Activated naive CD4-positive, alpha-beta T cell treated with anti-CD3 and anti-CD28 coated beads, Interleukin-2, amount 50 U/mL, for 72 hours (primary cell): ENCODE measurements at regions not wholly inside any gene's neighbourhood (a gene's known extent, or its start where the extent isn't known, plus 50 kb on each side); places are given as distances from the start of the nearest gene placed in this dataset.
A peak's percentile ranks its signal among the peaks of the same experiment; 100 is the strongest.
"Not testable (repeated sequence)": the region's sequence is repeated elsewhere in the genome, so short reads cannot be mapped to it uniquely, and the experiment has no call there.

Source experiments
- ATAC-seq, 2 donors: fragments of 150-1000 bp; cut with Tn5 transposase; 2 replicates each; pipeline ENCODE4 v1.10.0; 2021; ENCODE audit warnings: mild to moderate bottlenecking in 2 of 2, moderate library complexity in 2 of 2
- DNase-seq, 2 donors: peaks; one replicate each; pipeline ENCODE4 v3.0.0; 2021 to 2022; ENCODE audit warnings: low spot score in 2 of 2
- H3K27ac Mint-ChIP-seq, 2 donors: one replicate each; pipeline ENCODE4 v1.8.0; 2022; ENCODE audit warnings: mild to moderate bottlenecking in 2 of 2, mixed read lengths in 2 of 2
- H3K36me3 Mint-ChIP-seq, 2 donors: one replicate each; pipeline ENCODE4 v1.8.0; 2022; ENCODE audit warnings: mixed read lengths in 2 of 2
- H3K9me3 Mint-ChIP-seq, 2 donors: one replicate each; pipeline ENCODE4 v1.8.0; 2022; ENCODE audit warnings: mixed read lengths in 2 of 2

GRCh38 chr2:172264820-172265219 lies 162.1 kb upstream of the DLX2 start:
- H3K9me3 Mint-ChIP-seq, result peaks cover 0 to 11% of the 10 kb centered on the region in 2 donors
- not testable (repeated sequence) for ATAC-seq, DNase-seq, H3K27ac Mint-ChIP-seq, H3K36me3 Mint-ChIP-seq

DNA sequence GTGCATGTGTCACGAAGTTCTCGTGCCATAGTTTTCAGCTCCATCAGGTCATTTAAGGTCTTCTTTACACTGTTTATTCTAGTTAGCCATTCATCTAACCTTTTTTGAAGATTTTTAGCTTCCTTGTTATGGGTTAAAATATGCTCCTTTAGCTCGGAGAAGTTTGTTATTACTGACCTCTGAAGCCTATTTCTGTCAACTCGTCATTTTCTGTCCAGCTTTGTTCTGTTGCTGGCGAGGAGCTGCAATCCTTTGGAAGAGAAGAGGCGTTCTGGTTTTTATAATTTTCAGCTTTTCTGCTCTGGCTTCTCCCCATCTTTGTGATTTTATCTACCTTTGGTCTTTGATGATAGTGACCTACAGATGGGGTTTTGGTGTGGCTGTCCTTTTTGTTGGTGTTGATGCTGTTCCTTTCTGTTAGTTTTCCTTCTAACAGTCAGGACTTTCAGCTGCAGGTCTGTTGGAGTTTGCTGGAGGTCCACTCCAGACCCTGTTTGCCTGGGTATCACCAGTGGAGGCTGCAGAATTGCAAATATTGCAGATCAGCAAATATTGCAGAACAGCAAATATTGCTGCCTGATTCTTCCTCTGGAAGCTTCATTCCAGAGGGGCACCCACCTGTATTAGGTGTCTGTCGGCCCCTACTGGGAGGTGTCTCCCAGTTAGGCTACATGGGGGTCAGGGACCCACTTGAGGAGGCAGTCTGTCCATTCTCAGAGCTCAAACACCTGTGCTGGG lies 157.7 kb upstream of the ITGA6 start:
- DNase-seq, H3K27ac Mint-ChIP-seq, H3K36me3 Mint-ChIP-seq, ATAC-seq, H3K9me3 Mint-ChIP-seq: not testable (repeated sequence)

- Mint-ChIP-seq H3K9me3 (peaks cover 0 to 6% of the 10 kb centered on the region in 2 donors), H3K36me3 (no peaks in the 10 kb centered on the region), H3K27ac (no peak overlapping the region)
- no peak for ATAC-seq
- DNase-seq, result no peak
Observed at GRCh38 chr2:172270278-172271079, 156.9 kb upstream of the ITGA6 start.

DNA sequence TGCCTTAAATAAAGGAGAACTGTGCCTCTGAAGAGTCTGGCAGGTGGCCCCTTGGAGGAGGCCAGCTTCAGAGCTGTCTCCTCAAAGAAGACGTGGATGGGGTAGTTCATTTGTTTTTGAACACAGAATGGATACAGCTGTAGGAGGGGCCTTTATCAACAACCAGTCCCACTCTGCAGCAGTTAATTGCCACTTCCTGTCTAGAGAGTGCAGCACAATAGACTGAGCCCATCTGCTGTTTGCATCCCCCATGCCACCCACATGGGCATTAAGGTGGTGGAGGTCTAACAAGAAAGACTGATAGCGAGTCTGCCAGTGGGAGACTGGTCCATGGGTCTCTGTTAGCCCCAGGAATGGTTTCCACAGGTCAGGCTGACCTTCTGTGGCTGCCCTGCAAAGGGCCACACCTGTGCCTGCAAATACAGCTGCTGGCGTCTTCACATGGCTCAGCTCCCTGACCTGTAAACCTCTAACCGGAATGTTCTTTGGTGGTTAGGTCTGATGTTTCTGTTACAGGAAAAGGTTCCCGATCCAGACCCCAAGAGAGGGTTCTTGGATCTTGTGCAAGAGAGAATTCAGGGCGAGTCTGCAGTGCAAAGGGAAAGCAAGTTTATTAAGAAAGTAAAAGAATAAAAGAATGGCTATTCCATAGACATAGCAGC lies 153.3 kb upstream of the ITGA6 start:
- H3K36me3 Mint-ChIP-seq, result peaks cover 7 to 15% of the 10 kb centered on the region in 2 donors
- ATAC-seq, result no peak
- DNase-seq, result no peak
- no peak overlapping the region for H3K27ac Mint-ChIP-seq
- peaks cover 7 to 16% of the 10 kb centered on the region in 2 donors for H3K9me3 Mint-ChIP-seq

DNA sequence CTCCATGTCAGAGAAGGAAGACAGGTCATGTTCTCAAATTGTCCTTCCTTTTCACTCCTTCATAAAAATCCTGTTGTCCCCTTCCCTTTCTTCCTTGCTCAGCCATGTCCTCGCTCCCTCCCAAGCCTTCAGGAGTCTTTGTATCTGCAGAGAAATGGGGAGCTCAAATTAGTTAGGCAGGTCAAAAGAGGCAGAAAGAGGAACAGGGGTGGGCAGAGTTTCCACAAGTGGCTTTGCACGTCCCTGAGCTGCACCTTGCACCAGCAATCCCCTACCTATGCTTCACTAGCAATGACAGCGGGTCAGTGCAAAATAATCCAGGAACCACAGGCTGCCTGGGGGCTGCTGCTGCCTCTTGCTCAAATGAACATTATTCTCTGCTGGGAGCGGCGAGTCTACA lies 152.1 kb upstream of the ITGA6 start:
- Mint-ChIP-seq H3K27ac (peak overlapping the region in 1 of 2 donors; percentile 18), H3K9me3 (peaks cover 7 to 11% of the 10 kb centered on the region in 2 donors), H3K36me3 (peaks cover 7 to 15% of the 10 kb centered on the region in 2 donors)
- DNase-seq (no peak), ATAC-seq (no peak)

DNA sequence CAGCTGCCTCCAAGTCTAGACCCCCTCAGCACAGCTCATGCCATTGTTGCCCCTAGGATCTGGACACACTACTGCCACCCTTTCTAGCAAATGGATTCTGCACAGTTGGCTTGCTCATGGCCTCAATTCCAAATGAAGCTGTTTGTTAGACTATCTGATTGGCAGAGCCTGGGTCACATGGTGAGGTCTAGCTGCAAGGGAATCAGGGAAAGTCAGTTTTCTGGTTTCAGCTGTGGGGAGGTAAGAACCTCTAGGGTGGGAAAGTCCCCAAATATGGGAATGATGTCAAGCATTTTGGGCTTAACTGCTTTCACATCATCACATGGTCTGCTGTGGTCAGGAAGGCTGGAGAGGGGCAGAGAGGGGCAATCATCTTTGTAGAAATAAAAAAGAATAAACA lies 150.4 kb upstream of the ITGA6 start:
- peaks cover 7 to 11% of the 10 kb centered on the region in 2 donors for H3K9me3 Mint-ChIP-seq
- ATAC-seq, result peak in 1 of 2 donors; percentile 20
- H3K27ac Mint-ChIP-seq, result no peak overlapping the region
- H3K36me3 Mint-ChIP-seq, result peaks cover 7 to 15% of the 10 kb centered on the region in 2 donors
- DNase-seq, result no peak

DNA sequence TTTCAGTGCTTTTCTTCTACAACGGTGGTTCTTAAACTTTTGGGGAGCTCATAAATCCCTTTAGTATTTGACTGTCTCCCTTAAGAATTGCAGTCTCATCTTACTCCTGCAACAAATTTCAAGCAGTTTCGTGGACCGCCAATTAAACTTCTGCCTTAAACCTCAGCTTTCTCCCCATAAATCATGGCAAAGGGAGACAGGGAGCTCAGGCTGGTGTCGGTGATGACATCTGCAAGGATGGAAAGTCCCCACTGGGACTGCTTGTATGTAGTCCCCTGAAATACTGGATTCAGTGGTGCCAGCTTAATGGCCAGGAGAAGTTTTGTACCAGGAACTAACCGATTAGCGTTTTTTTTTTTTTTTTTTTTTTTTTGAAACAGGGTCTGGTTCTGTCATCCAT lies 148.7 kb upstream of the ITGA6 start:
- Mint-ChIP-seq H3K9me3 (peaks cover 7 to 11% of the 10 kb centered on the region in 2 donors), H3K36me3 (peaks cover 7 to 15% of the 10 kb centered on the region in 2 donors), H3K27ac (no peak overlapping the region)
- ATAC-seq (no peak), DNase-seq (no peak)

DNA sequence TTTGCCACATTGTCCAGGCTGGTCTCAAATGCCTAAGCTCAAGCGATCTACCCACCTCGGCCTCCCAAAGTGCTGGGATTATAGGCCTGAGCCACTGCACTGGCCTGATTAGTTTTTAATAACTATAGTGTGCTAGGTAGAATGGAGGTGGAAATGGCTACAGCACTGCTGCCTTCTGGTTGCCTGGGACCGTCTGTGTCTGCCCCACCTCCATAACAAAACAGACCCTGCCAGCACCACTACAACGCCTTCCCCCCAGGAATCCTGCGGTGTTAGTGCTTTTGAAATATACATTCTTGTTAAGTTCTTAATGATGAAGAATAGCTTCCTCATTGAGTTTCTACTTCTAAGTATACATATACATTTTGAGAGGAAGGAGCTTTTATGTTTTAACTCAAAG lies 148.2 kb upstream of the ITGA6 start:
- peaks cover 7 to 15% of the 10 kb centered on the region in 2 donors for H3K36me3 Mint-ChIP-seq
- no peak for ATAC-seq
- H3K9me3 Mint-ChIP-seq, result peaks cover 7 to 11% of the 10 kb centered on the region in 2 donors

DNA sequence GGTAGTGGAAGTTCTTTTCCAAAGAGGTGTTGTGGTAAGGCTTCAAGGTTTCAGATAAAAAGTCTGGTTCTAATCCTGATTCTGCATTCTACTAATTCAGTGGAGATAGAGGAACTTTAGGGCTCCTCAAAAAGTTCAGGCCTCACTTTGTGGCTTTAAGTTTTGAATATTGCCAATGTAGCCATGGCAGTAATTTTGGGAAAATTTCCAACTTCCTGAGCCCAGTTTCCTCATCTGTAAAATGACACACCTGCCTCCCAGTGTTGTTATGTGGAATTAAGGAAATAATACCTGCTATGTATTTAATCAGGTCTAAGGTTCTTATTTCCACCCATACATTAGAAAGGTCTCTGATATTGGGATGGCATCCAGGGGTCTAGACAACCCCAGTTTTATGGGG lies 147.6 kb upstream of the ITGA6 start:
- ATAC-seq, result no peak
- peaks cover 7 to 15% of the 10 kb centered on the region in 2 donors for H3K36me3 Mint-ChIP-seq
- DNase-seq, result no peak
- peaks cover 7 to 11% of the 10 kb centered on the region in 2 donors for H3K9me3 Mint-ChIP-seq
- H3K27ac Mint-ChIP-seq, result no peak overlapping the region

More for the DNA sequence above, 148.2 kb upstream of the ITGA6 start:
- H3K27ac Mint-ChIP-seq, result no peak overlapping the region
- DNase-seq, result no peak

- peaks cover 7 to 11% of the 10 kb centered on the region in 2 donors for H3K9me3 Mint-ChIP-seq
- no peak overlapping the region for H3K27ac Mint-ChIP-seq
- ATAC-seq, result no peak
- no peak for DNase-seq
- peaks cover 7 to 15% of the 10 kb centered on the region in 2 donors for H3K36me3 Mint-ChIP-seq
Observed at GRCh38 chr2:172280571-172281361, 146.6 kb upstream of the ITGA6 start.

DNA sequence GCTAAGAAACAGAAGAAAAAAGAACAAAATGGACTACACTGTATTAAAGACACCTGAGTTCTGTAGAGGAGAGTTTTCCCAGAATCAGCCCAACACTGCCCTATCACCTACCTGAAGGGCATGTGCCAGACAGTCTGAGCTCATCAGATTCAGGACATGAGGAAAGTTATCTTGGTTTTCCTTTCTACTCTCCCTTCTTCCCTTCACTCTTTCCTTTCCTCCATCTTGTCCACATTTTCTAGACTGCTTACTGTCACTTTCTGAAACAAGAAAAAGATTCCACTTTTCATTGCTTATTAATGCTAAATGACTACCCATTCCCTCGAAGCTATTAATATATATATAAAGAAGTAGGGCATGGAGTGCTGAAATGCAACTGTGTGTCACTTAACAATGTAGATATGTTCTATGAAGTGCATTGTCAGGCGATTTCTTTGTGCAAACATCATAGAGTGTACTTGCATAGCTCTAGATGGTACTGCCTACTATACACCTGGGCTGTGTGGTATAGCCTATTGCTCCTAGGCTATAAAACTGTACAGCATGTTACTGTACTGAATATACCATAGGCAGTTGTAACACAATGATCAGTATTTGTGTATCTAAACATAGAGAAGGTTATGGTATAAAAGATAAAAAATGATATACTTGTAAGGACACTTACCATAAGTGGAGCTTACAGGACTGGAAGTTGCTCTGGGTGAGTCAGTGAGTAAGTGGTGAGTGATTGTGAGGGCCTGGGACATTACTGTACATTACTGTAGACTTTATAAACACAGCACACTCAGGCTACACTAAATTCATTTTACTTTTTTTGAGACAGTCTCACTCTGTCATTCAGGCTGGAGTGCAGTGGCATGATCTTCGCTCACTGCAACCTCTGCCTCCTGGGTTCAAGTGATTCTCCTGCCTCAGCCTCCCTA lies 145.5 kb upstream of the ITGA6 start:
- H3K27ac Mint-ChIP-seq, result no peak overlapping the region
- DNase-seq (no peak), ATAC-seq (no peak)
- H3K9me3 Mint-ChIP-seq, result peaks cover 3 to 6% of the 10 kb centered on the region in 2 donors
- peaks cover 5 to 6% of the 10 kb centered on the region in 2 donors for H3K36me3 Mint-ChIP-seq

- H3K9me3 Mint-ChIP-seq, result no peaks in the 10 kb centered on the region
- DNase-seq (no peak), ATAC-seq (no peak)
- H3K27ac Mint-ChIP-seq, result no peak overlapping the region
- no peaks in the 10 kb centered on the region for H3K36me3 Mint-ChIP-seq
Observed at GRCh38 chr2:172282944-172283343, 144.4 kb upstream of the ITGA6 start.

DNA sequence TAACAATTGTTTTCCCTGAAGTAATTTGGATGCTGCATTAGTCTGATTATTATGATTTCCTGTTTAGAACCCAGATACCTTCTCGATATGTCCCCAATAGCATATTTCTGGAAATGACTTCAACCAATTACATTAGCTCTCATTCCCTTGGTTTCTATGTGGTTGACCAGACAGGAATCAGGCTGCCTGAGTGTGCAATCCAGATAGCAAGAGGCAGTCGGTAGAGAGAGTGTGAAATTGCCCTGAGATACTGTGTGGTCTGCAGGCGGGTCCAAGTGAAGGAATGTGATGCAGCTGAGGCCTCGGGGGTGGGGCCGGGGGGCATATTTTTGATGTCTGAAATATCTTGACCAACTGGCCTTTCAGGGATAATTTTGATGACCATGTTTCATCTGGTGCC lies 143.9 kb upstream of the ITGA6 start:
- no peaks in the 10 kb centered on the region for H3K36me3 Mint-ChIP-seq
- H3K9me3 Mint-ChIP-seq, result no peaks in the 10 kb centered on the region
- DNase-seq (no peak), ATAC-seq (no peak)
- no peak overlapping the region for H3K27ac Mint-ChIP-seq

DNA sequence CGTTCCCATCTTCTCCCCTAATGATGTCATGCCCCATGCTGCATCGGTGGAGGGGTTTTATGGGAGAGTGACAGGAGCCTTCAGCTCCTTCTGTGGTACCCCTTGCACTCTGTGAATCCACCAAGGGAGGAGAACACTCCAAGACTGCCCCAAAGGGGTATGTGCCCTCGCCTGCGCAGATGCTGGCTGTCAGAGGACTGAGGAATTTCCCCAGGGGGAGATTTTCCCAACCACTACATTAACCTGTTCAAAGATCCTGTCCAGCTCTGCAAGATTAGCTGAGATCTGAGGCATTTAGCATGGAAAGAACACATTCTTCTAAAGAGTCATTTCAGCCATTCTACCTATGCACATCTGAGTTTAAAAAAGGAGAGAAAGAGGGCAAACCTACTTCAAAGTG lies 143.2 kb upstream of the ITGA6 start:
- Mint-ChIP-seq H3K9me3 (no peaks in the 10 kb centered on the region), H3K27ac (no peak overlapping the region), H3K36me3 (no peaks in the 10 kb centered on the region)
- ATAC-seq (no peak), DNase-seq (no peak)

DNA sequence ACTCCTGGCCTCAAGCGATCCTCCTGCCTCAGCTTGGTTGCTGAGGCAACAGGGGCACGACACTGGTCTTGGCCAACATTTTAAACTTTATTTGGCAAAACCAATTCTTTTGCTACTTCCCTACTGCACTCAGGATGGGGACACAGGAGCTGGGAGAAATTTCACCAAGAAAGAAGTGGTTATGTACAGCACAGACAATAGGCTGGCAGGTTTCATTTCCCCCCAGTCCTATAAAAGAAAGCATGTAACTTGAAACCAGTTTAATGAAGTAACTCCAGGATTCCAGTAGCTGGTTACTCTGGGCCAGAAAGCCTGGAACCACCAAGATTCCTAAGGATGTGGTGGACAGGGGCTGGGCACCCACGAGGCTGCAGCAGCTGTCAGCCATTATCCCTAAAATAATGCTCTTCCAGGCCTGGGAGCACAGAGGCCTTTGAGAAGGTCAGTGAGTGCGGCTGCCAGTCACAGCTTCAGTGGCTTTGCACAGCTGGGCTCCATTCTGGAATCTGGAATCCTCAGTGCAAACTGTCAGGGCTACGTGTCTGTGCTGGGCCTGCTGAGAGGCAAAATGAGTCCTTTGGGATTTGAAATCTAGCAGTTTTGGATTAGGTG lies 142.3 kb upstream of the ITGA6 start:
- H3K27ac Mint-ChIP-seq, result no peak overlapping the region
- DNase-seq (no peak), ATAC-seq (no peak)
- H3K36me3 Mint-ChIP-seq, result no peaks in the 10 kb centered on the region
- H3K9me3 Mint-ChIP-seq, result no peaks in the 10 kb centered on the region
